GM12864 (cell line): ENCODE measurements at regions not wholly inside any gene's neighbourhood (a gene's known extent, or its start where the extent isn't known, plus 50 kb on each side); places are given as distances from the start of the nearest gene placed in this dataset.

ENCODE experiments used
- DNase-seq: peaks from one replicate; pipeline ENCODE4 v3.0.0-alpha.2; 2011; ENCODE audit warnings: low read depth
- H3K4me3 ChIP-seq: 2 replicates; pipeline ENCODE4 v1.5.1; 2011; ENCODE audit warnings: mild to moderate bottlenecking, low read depth, low read length, control low read depth
- CTCF ChIP-seq: IDR thresholded peaks from 2 replicates; pipeline ENCODE4 v1.5.1; 2011; ENCODE audit warnings: low read depth, mild to moderate bottlenecking, moderate library complexity, low read length, control low read depth, inconsistent platforms; ENCODE audit errors: missing control alignments

GRCh38 chr4:125770814-125771398 is 456.2 kb downstream of the FAT4 start:
- H3K4me3 ChIP-seq: no peak overlapping the region
- DNase-seq: no peak
- TF ChIP-seq CTCF: no peak

GRCh38 chr4:125772680-125773079 is 457.9 kb downstream of the FAT4 start:
- no peak for TF ChIP-seq CTCF
- H3K4me3 ChIP-seq: no peak overlapping the region
- DNase-seq: no peak

- no peak overlapping the region for H3K4me3 ChIP-seq
- DNase-seq: no peak
- TF ChIP-seq CTCF: no peak
These were observed 458.7 kb downstream of the FAT4 start for GRCh38 chr4:125773502-125773901.

GRCh38 chr4:125773931-125774330 is 459.2 kb downstream of the FAT4 start:
- H3K4me3 ChIP-seq: no peak overlapping the region
- TF ChIP-seq CTCF: no peak
- DNase-seq: no peak

GRCh38 chr4:125776146-125776545 is 461.4 kb downstream of the FAT4 start:
- DNase-seq: no peak
- TF ChIP-seq CTCF: no peak
- H3K4me3 ChIP-seq: no peak overlapping the region

- H3K4me3 ChIP-seq: no peak overlapping the region
- TF ChIP-seq CTCF: no peak
- DNase-seq: no peak
These were observed 465.4 kb downstream of the FAT4 start for GRCh38 chr4:125780164-125780563.

- TF ChIP-seq CTCF: no peak
- no peak for DNase-seq
- no peak overlapping the region for H3K4me3 ChIP-seq
These were observed 466.0 kb downstream of the FAT4 start for GRCh38 chr4:125780747-125781146.
